GM18867 (cell line): ENCODE measurements at regions not wholly inside any gene's neighbourhood (a gene's known extent, or its start where the extent isn't known, plus 50 kb on each side); places are given as distances from the start of the nearest gene placed in this dataset.

ENCODE experiments used
- ATAC-seq: cut with Tn5 transposase; IDR thresholded peaks from one replicate; pipeline ENCODE4 v1.9.1; 2021; ENCODE audit warnings: mild to moderate bottlenecking, moderate library complexity; ENCODE audit not compliant: unreplicated experiment

DNA sequence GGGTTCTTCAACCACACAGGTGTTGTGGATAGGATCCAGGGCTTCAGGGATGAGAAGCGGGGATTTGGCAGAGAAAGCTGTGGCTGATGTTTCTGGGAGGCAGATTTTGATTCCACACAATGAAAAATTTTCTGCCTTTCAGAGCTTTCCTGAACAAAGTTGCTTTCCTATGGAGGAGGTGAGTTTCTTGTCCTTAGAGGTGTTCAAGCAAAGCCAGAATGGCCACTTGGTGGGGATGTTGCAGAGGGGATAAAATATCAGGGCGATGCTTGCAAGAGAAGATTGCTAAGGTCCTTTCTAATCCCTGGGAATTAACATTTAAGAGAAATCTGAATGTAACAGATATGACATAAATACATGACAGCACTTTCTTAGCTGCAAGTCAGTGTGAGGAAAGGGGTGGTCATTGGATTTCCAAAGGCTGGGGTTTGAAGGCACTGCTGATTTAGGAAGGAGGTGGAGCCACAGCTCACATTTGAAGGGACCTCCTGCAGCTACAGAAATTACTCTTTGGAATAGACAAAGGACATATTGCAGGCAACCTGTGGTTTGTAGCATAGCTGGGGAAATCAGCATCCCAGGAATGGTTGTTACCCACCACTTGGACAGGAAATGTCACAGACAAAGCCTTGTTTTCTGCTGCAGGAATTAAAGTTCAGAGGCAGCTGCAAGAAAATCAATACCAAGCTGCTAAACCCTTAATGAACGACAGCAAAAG, 271.1 kb upstream of the CHD6 start:
- ATAC-seq = no peak

DNA sequence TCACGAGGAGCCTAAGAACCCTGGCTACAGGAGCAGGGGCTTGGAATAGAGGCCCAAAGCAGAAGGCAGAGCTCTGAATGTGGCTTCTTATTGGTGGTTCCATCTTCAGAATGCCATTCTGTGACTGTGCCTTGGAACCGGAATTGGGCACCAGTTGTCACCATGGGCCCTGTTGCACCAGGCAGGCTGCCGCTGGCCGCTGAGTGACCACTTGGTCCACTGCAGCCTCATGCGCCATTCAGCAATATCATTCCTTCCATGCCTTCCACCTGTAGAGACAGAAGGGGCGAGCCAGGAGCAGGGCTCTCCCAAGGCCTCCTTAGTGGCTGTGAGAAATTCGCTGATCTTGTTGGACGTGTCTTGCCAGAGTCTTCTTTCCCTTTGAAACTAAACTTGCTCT, 270.3 kb upstream of the CHD6 start:
- ATAC-seq = no peak

DNA sequence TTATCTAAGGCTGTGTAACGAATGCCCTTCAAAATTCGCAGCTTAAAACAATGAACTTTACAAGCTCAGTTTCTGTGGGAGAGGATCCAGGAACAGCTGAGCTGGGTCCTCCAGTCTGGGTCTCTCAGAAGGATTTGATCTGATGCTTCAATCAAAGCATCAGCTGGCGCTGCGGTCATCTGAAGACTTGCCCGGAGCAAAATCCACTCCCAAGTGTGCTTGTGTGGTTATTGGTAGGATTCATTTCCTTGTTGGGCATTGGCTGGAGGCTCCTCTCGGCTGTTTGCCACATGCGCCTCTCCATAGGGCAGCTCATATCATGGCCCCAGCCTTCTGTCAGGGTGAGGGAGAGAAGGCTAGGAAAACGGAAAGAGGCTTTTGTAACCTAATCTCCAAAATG, 269.3 kb upstream of the CHD6 start:
- ATAC-seq = no peak

DNA sequence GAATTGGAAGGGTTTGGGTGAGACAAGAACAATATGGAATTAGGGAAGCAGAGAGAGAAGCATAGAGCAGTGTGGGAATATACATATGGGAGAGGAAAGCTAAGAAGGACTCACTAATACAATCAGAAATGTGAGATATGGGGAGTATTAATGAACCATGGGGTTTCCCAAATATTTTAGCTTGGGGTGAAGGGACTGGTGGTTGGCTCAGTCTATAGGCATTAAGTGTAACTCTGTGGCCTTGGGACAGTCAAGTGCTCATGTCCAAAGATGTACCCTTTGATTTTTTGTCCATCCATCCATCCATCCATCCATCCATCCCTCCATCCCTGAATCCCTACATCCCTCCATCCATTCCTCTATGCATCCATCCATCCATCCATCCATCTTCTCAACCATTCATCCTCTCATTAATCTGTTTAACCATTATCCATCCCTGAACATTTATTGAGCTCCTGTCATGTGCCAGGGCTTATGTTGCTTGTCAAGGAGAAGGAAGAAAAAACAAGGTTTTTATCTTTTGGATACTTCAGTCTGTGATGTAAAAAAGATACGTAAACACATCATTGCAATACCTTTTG, 263.4 kb upstream of the CHD6 start:
- ATAC-seq = no peak

DNA sequence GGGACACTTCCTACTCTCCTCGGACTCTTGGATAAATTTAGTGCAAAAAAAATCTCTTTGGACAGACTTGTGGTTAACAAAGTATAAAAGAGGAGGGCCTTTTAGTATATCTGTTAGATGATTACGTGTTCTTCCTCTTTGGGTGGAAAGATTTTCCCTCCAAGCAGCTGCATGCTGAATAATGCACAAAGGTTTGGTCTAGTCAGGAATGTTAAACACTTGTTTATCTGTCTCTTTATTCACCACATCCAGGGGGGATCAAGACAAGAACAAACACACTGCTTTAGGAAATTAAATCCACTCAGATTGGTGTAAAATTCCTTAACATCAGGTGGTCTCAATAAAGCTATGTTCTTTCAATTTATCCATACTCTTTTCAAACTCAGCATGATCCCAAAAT, 260.9 kb upstream of the CHD6 start:
- no peak for ATAC-seq

DNA sequence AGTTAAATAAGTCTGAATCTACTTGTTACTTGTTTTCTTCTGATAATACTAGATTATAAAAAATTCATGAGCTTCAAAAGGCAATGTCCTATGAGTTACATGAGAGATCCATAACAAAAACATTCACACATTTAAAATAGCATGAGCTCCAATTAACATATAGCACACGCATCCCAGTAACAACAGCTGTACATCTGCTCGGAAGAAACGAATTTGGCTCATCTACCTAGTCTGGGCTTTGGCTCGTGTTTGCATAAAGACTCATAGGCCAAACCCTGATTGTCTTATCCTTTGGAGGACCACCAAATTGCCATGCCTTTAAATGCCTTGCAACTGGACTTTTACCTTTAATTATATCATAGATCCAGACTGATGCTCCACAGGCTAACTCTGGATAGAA, 259.7 kb upstream of the CHD6 start:
- no peak for ATAC-seq

DNA sequence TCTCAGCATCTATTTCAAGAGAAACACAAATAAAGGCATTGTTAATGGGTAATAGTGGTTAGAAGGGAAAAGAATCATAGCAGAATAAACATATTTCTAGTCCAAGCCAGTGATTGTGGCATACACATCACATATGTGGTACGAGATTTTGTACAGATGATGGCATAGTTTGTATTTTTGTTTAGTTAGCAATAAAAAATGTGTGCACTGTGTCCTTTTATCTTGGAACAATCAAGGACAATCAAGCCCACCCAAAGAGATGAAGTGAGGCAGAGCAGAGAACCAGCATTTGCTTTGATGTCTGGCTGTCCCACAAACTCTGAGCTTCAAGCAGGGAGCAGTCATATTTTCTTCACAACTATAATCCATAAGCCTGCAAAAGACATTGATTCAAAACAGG, 256.5 kb upstream of the CHD6 start:
- no peak for ATAC-seq

DNA sequence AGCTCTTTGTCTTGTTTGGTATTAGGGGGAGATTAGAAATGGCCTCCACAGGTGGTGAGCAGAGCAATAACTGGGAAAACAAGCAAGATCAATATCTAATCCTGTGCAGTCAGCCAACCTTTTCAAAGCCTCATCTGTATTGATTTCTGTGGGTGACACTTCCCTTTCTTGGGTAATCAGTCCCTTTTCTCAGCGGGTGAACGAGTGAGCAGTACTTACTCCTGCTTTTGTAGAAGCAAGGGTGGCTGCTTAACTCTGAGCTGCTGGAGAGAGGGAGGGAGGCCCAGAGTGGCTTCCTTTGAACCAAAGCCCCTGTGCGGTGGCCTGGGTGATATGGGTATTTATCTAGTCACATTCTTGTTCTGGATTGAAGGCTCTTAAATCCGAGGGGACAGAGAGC, 254.8 kb upstream of the CHD6 start:
- ATAC-seq = no peak

DNA sequence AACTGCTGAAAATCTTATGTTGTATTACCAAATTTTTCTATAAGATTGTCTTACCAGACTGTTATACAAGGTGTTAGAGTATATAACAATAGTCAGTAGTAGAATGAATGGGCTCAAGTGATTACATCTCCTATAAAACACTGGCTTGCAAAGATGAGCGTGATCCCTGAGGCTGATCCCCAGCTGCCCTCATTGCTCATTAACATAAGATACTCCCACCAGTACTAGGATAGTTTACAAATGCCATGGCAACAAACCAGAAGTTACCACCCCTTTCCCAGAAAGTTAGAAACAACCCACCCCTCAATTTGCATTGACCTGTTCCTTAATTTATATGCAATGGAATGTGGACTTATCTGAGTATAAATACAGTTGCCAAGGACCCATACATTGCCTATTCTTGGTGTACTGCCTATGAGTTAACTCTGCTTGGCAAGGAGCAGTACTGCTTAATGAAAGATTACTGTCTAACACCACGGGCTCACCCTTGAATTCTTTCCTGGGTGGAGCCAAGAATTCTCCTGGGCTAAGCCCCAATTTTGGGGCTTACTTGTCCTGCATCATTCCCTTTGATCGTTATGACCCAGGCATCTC, 252.8 kb upstream of the CHD6 start:
- no peak for ATAC-seq

DNA sequence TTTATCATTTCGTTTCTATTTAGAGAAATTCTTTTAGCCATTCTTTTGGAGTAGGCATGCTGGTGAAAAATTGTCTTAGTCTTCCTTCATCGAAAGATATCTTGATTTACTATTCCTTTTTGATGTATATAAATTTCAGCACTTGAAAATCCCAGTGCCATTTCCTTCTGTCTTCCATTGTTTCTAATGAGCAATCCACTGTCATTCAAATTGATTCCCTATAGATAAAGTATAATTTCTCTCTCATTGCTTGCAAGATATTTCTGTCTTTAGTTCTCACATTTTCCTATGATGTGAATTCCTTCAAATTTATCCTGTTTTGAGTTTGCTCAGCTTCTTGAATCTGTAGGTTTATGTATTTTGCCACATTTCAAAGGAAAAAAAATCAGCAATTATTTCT, 251.1 kb upstream of the CHD6 start:
- ATAC-seq = no peak

DNA sequence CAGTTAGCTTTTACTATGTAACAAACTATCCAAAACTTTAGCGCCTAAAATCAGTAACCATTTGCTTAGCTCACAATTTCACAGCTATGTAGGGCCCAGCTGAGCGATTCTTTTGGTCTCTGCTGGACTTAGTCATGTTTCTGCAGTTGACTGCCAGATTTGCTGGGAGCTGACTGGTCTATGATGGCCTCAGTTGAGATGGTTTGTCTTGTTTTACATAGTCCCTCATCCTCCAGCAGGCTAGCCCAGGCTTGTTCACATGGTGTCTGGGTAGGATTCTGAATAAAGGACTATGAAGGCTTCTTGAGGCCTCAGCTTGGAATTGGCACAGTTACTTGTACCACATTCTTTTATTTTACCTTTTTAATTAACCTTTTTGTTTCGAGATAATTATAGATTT, 247.8 kb upstream of the CHD6 start:
- ATAC-seq = no peak

DNA sequence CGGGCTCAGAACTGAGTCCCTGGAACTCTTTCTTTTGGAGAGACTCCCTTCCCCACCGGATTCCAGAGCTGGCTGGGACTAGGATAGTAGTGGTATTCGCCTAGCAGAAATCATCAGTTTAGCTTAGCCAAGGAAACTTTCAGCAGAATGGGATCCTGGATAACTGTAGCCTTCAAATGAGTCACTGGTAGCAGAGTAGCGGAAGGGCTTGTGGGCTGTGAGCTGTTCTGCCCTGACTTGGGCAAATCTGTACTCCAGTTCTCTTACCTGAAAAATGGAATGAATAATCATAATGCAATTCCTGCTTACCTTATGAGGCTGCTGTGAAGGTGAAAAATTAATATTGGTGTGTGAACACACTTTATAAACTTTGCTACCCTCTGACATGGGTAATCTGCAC, 244.3 kb upstream of the CHD6 start:
- no peak for ATAC-seq

DNA sequence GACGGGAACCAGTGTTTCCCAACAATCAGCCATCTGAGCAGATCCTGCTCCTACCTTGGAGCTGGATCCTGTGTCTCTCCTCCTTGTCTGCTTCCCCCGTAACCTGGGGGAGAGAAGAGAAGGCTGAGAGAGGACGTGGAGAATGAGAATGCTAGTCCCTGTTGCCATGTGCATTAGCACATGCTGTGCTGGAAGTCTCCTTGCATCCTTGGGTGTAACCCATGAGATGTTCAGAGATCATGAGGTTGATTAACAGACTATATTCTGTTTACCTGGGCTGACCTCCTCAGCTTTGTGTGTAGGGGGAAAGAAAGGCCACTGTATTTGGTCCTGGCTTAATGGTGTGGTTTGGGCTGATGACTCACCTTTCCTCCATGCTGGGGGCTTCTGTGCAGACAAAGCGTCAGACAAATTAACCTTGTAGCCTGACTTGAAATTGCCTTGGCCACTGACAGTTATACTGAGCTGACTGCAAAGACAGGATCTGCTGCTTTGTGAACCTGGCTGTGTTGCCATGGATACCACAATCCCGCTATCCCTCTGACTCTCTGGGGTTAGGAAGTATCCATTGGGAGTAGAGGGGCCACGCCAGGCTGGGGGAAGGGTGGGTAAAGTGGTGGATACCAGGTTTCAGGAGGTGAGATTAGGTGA, 243.7 kb upstream of the CHD6 start:
- no peak for ATAC-seq

DNA sequence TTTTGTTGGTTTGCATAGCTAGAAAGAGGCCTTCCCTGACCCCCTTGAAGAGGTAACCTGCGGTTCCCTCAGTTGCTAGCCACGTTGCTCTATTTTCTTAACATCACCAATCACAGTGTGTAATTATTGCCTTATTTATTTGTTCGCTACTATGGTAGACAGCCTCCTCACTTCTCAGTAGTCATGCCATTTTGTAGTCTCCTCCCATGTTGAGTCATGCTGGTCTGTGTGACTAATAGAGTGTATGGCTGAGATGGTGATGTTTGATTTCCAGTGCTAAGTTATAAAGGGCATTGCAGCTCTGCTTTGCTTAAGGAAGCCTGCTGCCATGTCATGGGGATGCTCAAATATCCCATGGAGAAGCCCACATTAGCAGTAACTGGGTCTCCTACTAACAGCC, 236.6 kb upstream of the CHD6 start:
- no peak for ATAC-seq

DNA sequence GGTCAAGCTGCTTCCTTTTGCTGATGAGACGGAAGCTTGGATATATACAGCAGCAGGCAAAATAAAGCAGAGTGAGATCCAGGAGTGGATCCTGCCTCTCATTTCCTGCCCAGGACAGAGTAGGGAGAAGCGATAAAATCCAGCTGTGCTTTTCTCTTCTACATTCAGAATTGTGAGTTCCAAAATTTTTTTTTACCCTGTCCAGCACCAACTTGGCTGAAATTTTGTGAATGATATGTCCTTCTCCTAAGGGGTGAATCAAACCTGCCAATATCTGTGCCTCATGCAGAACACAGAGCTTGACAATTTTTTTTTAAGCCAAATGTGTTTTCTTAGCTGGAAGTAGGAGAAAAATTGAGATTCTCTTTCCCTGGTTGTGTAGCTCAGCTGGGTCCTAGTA, 235.6 kb upstream of the CHD6 start:
- no peak for ATAC-seq

DNA sequence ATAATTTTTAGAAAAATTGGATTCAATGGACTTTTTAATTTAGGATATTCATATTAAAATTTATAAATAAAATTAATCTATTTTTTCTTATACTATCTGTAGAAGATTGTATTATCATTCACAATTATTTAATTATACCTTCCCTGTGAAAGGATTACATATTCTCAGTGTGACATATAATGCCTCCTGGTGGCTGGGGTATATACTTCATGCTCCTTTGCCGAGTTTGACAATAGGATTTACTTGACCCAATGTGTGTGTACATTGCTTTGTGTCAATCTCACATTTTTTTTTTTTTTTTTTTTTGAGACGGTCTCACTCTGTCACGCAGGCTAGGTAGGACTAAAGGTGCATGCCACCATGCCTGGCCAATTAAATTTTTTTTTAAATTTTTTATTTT, 230.0 kb upstream of the CHD6 start:
- ATAC-seq = no peak

DNA sequence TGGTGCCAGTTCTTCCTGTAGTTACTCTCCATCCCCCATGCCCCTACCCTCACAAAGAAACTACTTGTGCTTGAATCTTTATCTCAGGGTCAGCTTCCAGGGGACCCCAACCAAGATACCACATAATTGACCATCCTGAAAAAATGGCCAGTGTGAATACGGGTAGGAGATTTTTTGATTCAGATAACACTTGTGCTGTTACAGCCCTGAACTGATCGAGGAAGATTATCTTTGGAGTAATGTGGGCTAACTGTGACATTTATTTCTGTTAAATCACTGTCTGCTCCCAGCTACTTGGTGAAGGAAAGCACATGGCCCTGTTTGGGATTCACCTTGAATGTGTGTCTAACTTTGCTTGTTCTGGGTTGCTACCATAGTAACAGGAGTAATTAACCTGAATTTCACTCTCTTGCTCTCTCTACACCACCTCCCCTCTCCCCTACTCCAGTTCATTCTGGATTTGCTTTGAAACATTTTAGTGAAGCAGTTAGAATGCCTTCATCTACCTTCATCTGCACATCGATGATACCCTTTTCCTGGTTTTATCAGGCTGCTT, 219.6 kb upstream of the CHD6 start:
- no peak for ATAC-seq

DNA sequence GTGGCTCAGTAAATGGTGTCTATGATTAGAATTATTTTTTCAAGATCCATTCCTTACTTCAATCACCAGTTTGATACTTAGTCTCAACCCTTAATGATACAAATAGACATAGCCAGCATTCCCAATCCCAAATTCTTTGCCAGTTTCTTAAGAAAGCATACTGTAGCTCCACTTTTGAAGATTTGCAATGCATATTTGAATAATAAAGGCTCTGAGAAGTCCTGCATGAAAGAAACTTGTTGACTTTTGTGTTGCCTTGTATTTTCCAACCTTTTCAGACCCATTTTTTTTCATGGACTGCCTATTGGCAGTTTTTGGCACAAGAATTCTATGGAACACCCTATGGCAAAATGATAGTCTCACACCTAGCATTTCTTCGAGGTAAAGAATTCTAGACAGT, 215.6 kb upstream of the CHD6 start:
- no peak for ATAC-seq

DNA sequence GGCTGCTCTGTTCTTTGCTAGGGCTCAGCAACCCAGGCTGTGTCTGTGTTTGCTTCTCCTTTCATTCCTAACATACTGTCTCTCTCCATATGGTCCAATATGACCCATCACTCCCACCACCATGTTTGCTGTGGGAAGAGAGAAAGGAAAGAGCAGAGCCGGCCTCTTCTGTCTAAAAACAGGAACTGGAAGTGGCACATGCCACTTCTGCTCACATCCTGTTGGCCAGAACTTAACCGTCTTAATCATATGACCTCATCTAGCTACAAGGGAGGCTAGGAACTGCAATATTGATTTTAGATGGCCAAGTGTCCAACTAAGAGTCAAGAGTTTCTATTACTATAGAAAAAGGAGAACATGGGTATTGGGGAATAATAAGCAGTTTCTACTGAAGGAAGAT, 212.5 kb upstream of the CHD6 start:
- ATAC-seq = no peak

DNA sequence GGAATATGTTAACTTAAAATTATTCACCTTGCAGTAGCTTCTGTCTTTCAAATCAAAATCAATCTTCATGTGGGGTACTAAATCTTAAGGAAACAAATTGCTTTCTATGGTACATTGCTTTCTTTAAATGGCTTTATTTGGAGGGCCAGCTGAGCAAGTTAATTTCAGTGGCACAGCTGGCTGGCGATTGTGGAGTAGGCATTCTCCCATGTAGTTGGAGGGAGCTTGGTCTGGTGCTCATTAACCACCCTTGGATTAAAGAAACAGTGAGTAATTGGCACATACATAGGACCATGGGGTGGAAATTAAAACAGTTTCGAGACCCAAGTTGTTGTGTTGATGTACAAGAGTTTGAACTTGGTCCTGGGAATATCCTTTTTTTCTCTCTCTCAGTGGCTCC, 201.3 kb upstream of the CHD6 start:
- no peak for ATAC-seq

DNA sequence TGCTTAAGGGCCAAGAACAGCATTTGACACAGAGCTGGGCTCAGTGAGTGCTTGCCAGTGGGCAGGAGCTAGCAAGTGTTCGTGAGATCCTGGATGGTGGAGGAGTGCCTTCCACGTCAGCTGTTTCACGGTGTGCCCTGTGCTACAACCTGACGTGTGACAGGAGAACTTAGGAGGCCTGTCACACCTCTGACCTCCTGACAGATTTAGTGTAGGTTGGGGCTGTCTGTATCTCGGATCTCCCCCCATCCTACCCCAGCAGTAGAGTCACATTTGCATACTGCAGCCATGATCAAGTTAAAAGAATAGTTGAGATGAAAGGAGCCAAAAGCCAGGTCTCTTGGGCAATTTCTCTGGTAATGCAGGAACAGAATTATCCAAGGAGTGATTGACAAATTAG, 200.8 kb upstream of the CHD6 start:
- ATAC-seq = no peak

DNA sequence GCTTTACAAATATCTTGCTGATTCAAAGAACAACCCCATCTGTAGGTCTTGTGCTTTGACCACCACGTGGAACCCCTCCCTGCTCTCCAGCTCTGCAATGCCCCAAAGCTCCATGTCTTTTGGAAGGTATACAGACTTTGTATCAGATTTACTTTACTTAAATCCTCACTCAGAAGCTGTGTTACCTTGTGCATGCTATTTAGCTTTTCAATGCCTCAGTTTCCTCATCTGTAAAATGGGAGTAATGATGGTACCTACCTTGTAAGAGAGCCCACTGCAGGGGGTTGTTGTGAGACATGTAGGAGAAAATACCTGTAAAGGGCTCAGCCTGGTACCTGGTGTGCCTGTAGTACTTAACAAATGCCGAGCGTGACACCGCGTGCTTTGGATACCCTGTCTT, 200.2 kb upstream of the CHD6 start:
- ATAC-seq = no peak
